Pons (tissue), 1 donor: ENCODE measurements at regions not wholly inside any gene's neighbourhood (a gene's known extent, or its start where the extent isn't known, plus 50 kb on each side); places are given as distances from the start of the nearest gene placed in this dataset.

Source experiments
- DNase-seq: peaks from one replicate; pipeline ENCODE4 v3.0.0-alpha.2; 2016; ENCODE audit warnings: low spot score

DNA sequence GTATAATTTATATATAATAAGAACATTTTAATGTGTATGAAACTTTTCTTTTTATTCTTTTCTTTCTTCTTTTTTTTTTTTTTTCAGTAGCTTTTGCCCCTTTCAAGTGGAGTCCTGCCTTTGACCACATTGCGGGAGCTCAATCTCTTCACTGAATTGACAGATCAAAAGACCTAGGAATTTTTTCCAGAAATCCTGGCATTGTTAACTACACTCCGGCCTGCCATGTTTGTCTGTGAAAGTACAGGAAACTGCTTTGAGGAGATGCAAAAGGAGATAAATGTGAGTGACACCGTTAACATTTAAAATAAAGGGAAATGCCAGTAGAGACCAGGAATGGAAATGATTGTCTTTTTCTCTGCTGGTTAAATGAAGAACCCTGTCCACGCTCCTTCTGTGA is 159.3 kb upstream of the VCX3A start:
- no peak for DNase-seq

DNA sequence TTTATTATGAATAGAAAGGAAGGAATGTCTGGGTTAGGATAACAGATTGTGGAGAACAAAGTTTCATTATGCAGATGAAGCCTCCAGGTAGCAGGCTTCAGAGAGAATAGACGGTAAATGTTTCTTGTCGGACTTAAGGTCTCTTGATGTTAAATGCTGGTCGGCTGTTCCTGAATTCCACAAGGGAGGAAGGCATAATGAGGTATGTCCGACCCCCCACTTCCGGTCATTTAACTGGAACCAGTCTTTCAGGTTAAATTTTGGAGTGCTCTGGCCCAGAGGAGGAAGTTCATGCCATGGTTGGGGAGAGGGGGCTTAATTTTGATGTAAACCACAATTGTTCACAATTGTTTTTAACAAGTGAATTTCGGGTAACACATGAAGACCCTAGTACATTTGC is 158.1 kb upstream of the VCX3A start:
- DNase-seq, result no peak

DNA sequence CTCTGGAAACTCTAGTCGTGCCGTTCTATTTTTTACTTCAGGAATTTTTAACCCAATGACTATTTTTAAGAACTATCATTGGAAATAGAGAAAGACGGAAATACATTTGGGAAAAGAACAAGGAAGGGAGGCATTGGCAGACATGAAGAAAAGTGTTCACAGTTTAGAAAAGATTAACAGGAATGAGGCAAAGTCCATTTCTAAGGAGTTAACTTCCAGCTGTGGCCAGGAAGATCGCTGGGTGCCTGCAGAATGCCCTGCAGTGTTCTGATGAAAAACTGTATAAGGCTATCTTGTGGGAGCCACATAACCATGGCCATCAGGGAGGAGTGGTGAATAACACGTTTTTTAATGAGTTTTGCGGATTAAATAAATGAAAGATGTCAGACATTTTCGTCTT is 150.6 kb upstream of the VCX3A start:
- no peak for DNase-seq

DNA sequence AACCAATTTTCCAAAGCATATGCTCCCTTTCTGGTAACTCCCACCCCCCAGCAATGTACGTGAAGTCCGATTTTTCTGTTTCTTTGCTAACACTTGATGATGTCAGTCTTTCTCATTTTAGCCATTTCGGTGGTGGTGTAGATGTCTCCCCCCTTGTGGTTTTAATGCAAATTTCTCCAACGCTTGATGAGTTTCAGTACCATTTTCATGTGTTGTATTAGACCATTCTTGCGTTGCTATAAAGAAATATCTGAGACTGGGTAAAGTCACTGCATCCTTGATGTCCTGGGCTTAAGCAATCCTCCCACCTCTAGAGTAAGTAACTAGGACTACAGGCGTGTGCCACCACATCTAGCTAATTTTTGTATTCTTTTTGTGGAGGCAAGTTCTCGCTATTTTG is 148.4 kb upstream of the VCX3A start:
- no peak for DNase-seq

DNA sequence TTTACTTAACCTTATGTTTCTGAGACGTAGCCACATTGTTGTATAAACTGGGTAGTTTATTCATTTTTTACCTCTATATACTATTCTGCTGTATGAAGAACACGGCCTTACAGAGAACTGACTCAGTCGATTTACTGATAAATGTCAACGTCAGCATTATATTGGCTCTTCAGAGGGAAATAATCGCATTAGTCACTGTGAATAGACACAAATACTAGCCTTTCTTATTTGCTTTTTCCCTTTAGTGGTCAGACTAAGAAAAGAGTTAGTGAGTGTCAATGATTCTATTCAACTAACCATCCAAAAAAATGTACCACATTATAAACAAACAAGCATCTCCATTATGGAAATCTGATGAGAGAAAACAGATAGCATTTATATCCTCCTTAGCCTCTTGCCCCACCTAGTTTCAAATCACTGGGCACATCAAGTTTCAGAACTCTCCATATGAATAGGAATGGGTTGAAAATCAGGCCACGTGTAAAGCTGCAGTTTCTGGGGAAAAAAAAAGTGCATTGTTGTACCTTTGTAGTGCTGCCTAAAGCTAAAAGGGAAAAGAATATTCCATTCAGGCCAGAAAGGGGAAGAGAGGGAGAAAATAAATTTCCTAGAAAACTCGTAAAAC is 146.7 kb upstream of the VCX3A start:
- no peak for DNase-seq

DNA sequence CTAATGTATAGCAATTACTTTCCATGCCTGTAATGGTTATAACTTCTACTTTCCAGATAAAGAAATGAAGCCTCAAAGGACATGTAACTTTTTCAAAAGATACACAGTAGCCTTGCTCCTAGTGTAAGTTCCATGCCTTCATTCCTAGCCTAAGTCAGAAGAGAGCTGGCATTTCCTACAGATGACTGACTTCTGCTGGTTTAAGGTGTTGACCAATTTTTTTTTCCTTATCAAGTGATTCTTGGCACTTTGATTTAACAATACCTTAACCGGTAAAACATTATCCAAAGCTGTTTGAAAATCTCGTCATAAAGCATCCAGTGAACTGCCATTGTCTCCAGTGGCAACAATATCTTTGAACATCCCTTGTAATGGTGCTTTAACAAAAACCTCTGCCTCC is 145.1 kb upstream of the VCX3A start:
- DNase-seq, result no peak

DNA sequence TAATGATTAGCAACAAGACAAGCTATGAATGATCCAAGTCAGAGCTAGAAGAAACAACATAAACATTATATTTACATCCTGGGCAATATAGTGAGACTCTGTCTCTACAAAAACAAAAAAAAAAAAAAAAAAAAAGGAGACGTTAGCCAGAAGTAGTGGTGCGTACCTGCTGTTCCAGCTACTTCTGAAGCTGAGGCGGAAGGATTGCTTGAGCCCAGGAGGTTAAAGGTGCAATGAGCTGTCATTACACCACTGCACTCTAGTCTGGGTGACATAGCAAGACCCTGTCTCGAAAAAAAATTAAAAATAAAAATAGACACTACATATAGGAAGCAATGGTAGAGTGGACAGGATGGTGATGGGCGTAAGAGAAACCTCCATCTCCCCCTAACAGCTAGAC is 144.6 kb upstream of the VCX3A start:
- no peak for DNase-seq

DNA sequence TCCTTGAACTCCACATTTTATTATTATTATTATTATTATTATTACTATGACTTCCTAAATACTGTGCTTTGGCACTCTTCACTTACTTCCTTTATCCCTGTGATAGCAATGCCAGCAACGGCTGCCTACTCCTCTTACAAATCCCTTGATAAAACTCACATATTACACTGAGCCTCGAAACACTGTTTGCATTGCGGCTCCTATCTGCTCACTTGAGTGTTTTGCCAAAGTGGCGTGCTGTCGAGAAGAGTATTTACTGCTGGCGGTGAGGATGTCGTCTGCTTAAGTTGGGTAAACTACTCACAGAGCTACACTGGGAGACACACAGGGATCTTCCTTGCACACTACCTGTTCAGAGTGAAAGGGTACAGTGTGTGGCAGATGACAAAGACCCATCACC is 143.4 kb upstream of the VCX3A start:
- no peak for DNase-seq

DNA sequence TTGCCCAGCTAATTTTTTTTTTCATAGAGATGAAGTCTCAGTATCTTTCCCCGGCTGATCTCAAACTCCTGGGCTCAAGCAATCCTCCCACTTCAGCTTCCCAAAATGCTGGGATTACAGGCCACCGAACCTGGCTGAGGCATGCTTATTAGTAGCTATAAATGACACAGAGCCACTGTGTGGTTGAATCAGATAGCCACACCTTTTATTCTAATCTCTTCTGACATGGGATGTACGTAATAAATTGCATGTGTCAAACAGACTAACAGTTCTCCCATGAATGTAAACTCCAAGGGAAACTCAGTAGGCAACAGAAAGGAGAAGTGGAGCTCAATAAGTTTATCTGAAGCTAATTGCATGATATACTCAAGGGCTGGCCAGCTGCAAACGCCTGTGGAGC is 139.8 kb upstream of the VCX3A start:
- no peak for DNase-seq

DNA sequence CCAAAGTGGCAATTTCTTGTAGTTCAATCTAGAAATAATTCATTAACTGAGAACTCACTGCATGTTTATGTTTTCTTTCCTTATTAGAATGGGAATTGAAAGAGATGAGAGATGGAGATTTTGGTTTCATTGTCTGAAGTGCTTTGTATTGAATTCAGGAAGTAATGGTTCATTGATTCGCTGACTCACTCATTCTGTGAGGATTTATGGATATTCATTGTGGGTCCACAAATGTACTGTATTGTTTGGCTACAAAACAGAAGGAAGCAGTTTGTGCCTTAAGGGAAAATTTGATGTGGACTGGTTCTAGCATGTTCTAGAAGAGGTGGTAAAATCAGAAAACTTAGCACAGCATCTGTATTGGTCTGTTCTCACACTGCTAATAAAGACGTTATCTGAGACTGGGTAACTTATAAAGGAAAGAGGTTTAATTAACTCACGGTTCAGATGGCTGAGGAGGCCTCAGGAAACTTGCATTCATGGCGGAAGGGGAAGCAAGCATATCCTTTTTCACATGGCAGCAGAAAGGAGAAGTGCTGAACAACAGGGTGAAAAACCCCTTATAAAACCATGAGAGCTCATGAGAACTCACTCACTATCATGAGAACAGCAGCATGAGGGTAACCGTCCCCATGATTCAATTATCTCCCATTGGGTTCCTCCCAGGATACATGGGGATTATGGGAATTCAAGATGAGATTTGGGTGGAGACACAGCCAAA is 132.3 kb upstream of the VCX3A start:
- no peak for DNase-seq

DNA sequence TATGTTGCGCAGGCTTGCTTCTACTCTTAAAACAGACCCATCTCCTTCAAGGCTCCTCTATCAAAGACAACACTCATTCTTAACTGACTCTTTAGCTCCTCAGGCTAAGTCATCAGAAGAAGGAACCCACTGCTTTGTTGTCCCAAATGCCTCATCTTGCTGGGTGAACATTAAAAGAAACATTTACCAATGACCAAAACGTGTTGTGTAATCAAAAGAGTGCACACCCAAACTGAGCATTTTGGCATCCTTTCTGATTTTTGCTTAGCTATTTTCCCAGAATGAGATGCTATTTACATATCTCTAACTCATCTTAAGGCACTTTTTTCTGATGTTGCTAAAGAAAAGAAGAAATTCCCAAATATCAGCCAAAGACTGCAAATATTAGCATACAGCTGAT is 131.7 kb upstream of the VCX3A start:
- no peak for DNase-seq

DNA sequence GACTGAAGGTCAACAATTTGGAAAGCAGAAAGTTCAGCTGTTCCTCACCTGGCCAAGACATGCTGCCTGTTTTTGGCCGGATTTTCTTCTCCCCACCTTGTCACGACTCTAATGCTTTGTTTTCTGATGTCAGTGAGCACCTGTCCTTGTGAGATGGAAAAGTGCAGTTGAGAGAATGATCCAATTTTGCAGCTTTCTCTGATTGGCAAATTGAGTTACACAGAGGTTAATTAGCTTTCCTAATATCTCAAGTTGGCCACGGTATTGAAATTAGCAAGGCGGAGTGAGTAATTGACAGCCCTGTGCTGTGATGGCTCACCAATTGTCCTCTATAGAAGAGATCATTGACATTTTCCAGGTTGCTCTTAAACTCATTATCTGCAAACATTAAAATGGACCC is 126.8 kb upstream of the VCX3A start:
- DNase-seq, result no peak

DNA sequence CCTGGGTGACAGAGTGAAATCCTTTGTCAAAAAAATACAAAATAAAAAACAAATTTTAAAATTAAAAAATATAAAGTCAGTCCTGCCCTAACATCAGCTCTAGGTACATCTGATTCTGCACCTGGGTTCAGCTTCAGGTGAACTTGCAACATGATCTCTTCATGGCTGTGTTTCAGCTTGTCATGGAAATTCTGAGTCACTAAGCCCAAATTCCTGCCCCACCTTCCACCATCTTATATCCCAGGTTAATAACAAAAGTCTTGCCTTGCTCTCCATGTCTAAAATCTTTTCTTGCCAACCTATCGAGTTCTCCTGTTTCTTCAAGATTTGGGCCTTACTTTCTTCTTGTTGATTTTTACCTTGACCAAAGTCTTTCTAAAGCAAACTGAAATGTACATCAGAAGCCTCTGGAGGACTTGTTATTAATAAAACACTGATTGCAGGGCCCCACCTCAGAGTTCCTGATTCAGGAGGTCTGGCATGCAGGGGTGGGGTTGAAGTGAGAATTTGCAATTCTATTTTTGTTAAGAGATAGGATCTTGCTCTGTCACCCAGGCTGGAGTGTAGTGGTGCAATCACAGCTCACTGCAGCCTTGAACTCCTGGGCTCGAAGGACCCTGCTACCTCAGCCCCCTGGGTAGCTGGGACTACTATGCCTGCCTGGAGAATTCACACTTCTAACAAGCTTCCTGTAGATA is 125.8 kb upstream of the VCX3A start:
- no peak for DNase-seq

DNA sequence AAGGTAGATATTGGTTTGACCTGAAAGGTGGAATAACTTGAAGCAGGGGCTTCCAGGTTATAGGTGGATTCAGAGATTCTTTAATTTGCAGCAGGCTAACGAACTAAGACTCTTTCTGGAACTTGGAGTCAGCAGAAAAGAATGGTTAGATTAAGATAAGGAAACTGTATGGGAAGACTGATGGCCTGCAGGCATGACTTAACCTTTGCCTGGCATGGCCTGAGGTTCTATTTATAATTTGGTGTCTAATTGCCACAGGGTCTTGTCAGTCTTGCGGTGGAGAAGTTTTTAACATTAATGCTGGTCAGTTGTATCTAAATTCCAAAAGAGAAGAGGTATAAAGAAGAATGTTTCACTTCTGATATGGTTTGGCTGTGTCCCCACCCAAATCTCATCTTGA is 110.3 kb upstream of the VCX3A start:
- DNase-seq, result no peak

DNA sequence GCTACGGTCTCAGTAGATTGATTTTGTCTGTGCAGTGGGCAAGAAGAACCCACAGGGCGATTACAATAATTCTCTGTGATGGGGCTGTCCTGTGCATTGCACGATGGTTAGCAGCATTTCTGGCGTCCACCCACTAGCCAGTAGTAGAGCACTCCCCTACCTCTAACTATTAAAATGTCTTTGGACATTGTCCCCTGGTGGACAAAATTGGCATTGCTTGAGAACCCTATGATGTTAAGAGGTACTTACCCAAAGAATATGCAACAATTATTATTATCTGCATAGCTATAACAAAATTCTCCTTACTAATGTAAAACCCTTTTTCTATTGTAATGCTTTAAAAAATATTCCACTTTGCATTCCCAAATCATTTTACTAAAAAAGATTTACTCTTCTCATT is 109.5 kb upstream of the VCX3A start:
- DNase-seq, result no peak

DNA sequence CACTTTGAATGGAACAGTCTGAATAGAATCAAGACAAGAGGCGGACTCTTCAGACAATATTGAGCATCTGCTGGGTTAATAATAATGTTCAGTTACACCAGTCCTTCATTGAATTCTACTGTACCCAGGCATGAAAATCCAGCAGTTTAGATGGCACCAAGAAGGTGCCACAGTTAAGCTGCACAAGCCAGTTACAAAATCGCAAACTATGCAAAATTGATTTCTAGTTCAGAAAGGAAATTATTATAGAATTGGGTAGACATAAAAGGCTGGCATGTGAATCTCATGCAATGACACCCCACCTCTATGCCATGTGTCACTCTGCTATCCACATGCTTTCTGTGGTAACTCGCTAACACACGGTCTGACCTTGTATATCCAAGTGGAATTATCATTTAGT is 105.8 kb upstream of the VCX3A start:
- DNase-seq, result no peak

DNA sequence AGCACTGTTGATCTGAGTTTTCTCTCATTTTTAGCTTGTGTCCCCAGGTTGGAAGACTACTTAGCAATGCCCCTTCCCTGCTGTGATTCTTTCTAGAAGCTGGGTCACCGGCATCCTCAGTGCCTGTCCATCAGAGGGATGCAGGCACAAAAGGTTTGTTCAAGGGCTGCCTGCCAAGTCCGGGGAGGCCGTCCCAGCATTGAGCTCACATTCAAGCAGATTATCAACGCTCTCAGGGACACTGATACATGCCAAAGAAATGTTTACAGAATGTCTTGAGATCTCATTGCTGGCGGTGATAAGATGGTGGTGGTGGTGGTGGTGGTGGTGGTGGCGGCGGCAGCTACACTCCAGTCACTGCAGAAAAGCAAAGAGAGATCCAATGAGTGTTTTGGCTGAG is 79.6 kb upstream of the VCX3A start:
- no peak for DNase-seq

DNA sequence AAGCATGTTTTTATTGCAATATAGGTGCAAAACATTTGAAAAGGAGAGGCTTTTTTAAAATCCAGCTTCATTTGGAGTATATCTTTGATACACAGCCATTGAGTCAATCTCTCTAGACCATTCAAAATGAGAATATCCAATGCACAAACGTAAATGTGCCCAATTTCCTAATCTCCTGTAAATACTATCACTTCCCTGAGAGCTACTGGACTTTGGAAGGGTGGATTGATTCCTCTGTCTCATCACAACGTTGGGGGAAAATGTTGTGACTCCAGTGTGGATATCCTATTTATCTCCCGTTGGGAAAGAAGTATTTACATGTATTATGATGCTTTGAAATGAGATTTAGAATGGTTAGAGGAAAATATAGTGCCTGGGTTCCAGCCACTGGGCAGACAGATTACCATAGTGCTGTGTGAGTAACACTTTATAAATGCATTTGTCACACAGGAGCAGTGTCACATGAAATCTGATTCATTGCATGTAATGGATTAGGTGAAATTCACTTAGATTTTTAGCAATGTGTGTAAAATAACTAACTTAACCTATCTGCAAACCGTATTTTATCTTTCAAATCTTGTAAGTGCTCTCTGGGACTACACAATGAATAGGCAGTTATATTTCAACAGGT is 64.4 kb upstream of the VCX3A start:
- DNase-seq, result no peak
